ENCODE measurements at regions not wholly inside any gene's neighbourhood (a gene's known extent, or its start where the extent isn't known, plus 50 kb on each side); places are given as distances from the start of the nearest gene placed in this dataset.

GRCh38 chr4:62531264-62531663, 1331.1 kb downstream of the ADGRL3 start:
- ChIA-PET CTCF (ENCODE audit: low intra/inter-chr PET ratio, low total read pairs) (no interaction called here), POLR2A (no interaction called here)
- DNase-seq (ENCODE audit: low spot score) (no peak), FAIRE-seq (no peak), ATAC-seq (no peak)
- Histone ChIP-seq H3K27me3 (ENCODE audit: control insufficient read depth in 1 of 2, insufficient read depth in 2 of 2, low read length in 2 of 2) (no peaks in the 10 kb centered on the region), H3K4me1 (ENCODE audit: insufficient read depth, low read length) (no peaks in the 10 kb centered on the region), H4K20me1 (ENCODE audit: insufficient read depth, low read length) (no peaks in the 10 kb centered on the region), H3K79me2 (ENCODE audit: insufficient read depth, low read length) (no peaks in the 10 kb centered on the region), H3K36me3 (replicated peaks in 1 of 2; ENCODE audit: control insufficient read depth in 1 of 2, insufficient read depth in 2 of 2, low read length in 2 of 2) (no peaks in the 10 kb centered on the region), H3K4me3 (replicated peaks in 1 of 3; ENCODE audit: insufficient read depth in 1 of 3, low read depth in 2 of 3, low read length in 3 of 3) (no peak overlapping the region), H3K27ac (ENCODE audit: extremely low read length, insufficient read depth, low read length) (no peak overlapping the region), H3K9me3 (ENCODE audit: low read length) (no peaks in the 10 kb centered on the region; the same call in 1 of the 2 replicates), H3K9ac (ENCODE audit: insufficient read depth, low read depth, low read length) (no peak overlapping the region), H2AFZ (ENCODE audit: low read length) (no peak overlapping the region), H3K4me2 (ENCODE audit: low read depth, low read length) (no peak overlapping the region)
- intact Hi-C loops (cut with micrococcal nuclease; ENCODE audit: unreplicated experiment): no loop called here
- BruUV-seq (replicated peaks): no TSS peak
- WGBS (ENCODE audit: low lambda C conversion rate): 5% methylated on average over 1 of the region's 1 CpG
- in situ Hi-C loops (cut with HindIII; ENCODE audit: extremely low pct_ligation_motif_present, low pct_unique_long_range_greater_than_20kb): no loop called here
- TF ChIP-seq ZNF549 (CRISPR knock-in tag; IDR thresholded peaks at IDR 0.05) (no peak), ARID4A (CRISPR knock-in tag; IDR thresholded peaks at IDR 0.05; ENCODE audit: borderline replicate concordance) (no peak), ZNF512 (CRISPR knock-in tag; IDR thresholded peaks at IDR 0.05) (no peak), HDAC1 (CRISPR knock-in tag; IDR thresholded peaks at IDR 0.05) (no peak), ZNF441 (CRISPR knock-in tag; IDR thresholded peaks at IDR 0.05; ENCODE audit: borderline replicate concordance) (no peak), TAF15 (IDR thresholded peaks at IDR 0.05; ENCODE audit: low read depth, low read length, poor library complexity, severe bottlenecking) (no peak), MXI1 (IDR thresholded peaks at IDR 0.05; ENCODE audit: borderline replicate concordance, low read depth, low read length) (no peak), AGO2 (optimal IDR thresholded peaks at IDR 0.05; ENCODE audit: low read depth, low read length) (no peak), KDM3A (CRISPR knock-in tag; IDR thresholded peaks at IDR 0.05; ENCODE audit: low read depth) (no peak), RAD21 (CRISPR knock-in tag; IDR thresholded peaks at IDR 0.05) (no peak), KLF13 (CRISPR knock-in tag; IDR thresholded peaks at IDR 0.05) (no peak), PATZ1 (CRISPR knock-in tag; IDR thresholded peaks at IDR 0.05) (no peak), ZBTB38 (CRISPR knock-in tag; IDR thresholded peaks at IDR 0.05) (no peak), ZNF703 (CRISPR knock-in tag; IDR thresholded peaks at IDR 0.05; ENCODE audit: borderline replicate concordance) (no peak), KDM5B (CRISPR knock-in tag; IDR thresholded peaks at IDR 0.05; ENCODE audit: borderline replicate concordance) (no peak), WIZ (CRISPR knock-in tag; IDR thresholded peaks at IDR 0.05) (no peak), GPN1 (CRISPR knock-in tag; IDR thresholded peaks at IDR 0.05; ENCODE audit: borderline replicate concordance) (no peak), SIX4 (CRISPR knock-in tag; IDR thresholded peaks at IDR 0.05) (no peak)

Data from HepG2 (cell line).